ENCODE measurements at regions not wholly inside any gene's neighbourhood (a gene's known extent, or its start where the extent isn't known, plus 50 kb on each side); places are given as distances from the start of the nearest gene placed in this dataset.

GRCh38 chr3:73783811-73784210 is 159.1 kb upstream of the PDZRN3 start:
- H3K9me2 ChIP-seq: no peaks in the 10 kb centered on the region
- 0 out of 2 replicates have a peak overlapping the region, but pooled peaks have one; percentile 14 for H3K4me2 ChIP-seq
- H3K4me1 ChIP-seq (ENCODE audit: control insufficient read depth in 1 of 2, insufficient read depth in 2 of 2, low read depth in 1 of 2, low read length in 1 of 2): peaks cover 9 to 12% of the 10 kb centered on the region in 2 experiments
- H3K27me3 ChIP-seq (ENCODE audit: insufficient read depth): no peaks in the 10 kb centered on the region
- H2AFZ ChIP-seq (ENCODE audit: low read depth): no peak overlapping the region
- no peak overlapping the region for H3K4me3 ChIP-seq (ENCODE audit: low read depth in 2 of 2, low read length in 1 of 2)
- peak overlapping the region; percentile 80 to 98; a peak in 3 of 4 replicates for H3K27ac ChIP-seq (ENCODE audit: low read depth in 2 of 2, low read length in 1 of 2)
- H3K36me3 ChIP-seq (replicated peaks in 1 of 2; ENCODE audit: control insufficient read depth in 1 of 2, insufficient read depth in 2 of 2, low read length in 1 of 2): no peaks in the 10 kb centered on the region
- ChIA-PET CTCF (interaction anchor here (1.7 kb wide), 1 partner anchor 16 kb away, joined by 4 read pairs; no protein-coding TSS in a partner anchor), POLR2A (no interaction called here)
- peaks cover 37% of the 10 kb centered on the region for H3F3A ChIP-seq (replicated peaks; ENCODE audit: insufficient read depth)
- H3K9me3 ChIP-seq: no peaks in the 10 kb centered on the region
- no peak for TF ChIP-seq FOSL2 (IDR thresholded peaks at IDR 0.05; ENCODE audit: borderline replicate concordance, low read depth)
- no peak for TF ChIP-seq SIN3A (IDR thresholded peaks at IDR 0.05; ENCODE audit: borderline replicate concordance, low read depth, low read length)
- no peak for TF ChIP-seq TEAD4 (IDR thresholded peaks at IDR 0.05; ENCODE audit: borderline replicate concordance, insufficient read depth)
- TF ChIP-seq FOXJ3 (CRISPR knock-in tag; IDR thresholded peaks at IDR 0.05): no peak
- TF ChIP-seq POLR2AphosphoS5 (IDR thresholded peaks at IDR 0.05; ENCODE audit: low read depth, low read length): no peak
- no peak for TF ChIP-seq NFIC (IDR thresholded peaks at IDR 0.05; ENCODE audit: borderline replicate concordance)
- TF ChIP-seq GATA2 (CRISPR knock-in tag; IDR thresholded peaks at IDR 0.05): no peak
- TF ChIP-seq GABPA (IDR thresholded peaks at IDR 0.05; ENCODE audit: low read depth): no peak
- TF ChIP-seq TAF1 (IDR thresholded peaks at IDR 0.05; ENCODE audit: borderline replicate concordance, low read depth, low read length): no peak
- TF ChIP-seq PBX3 (IDR thresholded peaks at IDR 0.05): no peak
- no peak for TF ChIP-seq ELF1 (IDR thresholded peaks at IDR 0.05)
- no peak for TF ChIP-seq MAX (IDR thresholded peaks at IDR 0.05; ENCODE audit: low read depth)
- no peak for TF ChIP-seq ZBTB33 (IDR thresholded peaks at IDR 0.05; ENCODE audit: borderline replicate concordance, low read depth)
- TF ChIP-seq NRF1 (IDR thresholded peaks at IDR 0.05; ENCODE audit: low read depth, low read length): no peak
- no peak for TF ChIP-seq EZH2phosphoT487 (IDR thresholded peaks at IDR 0.05; ENCODE audit: borderline replicate concordance, low read depth)
- no peak for TF ChIP-seq TCF12 (IDR thresholded peaks at IDR 0.05)
- no peak for TF ChIP-seq USF1 (IDR thresholded peaks at IDR 0.05; ENCODE audit: borderline replicate concordance, low read depth)
- H3K79me2 ChIP-seq (ENCODE audit: insufficient read depth): no peaks in the 10 kb centered on the region
- H3K9ac ChIP-seq: no peak overlapping the region
- no peaks in the 10 kb centered on the region for H4K20me1 ChIP-seq (ENCODE audit: insufficient read depth)
- DNase-seq: no peak
